Endothelial cell (in vitro differentiated cells): ENCODE measurements at regions not wholly inside any gene's neighbourhood (a gene's known extent, or its start where the extent isn't known, plus 50 kb on each side); places are given as distances from the start of the nearest gene placed in this dataset.

Experiments used
- DNase-seq: peaks from one replicate; pipeline ENCODE4 v3.0.0; 2021; ENCODE audit warnings: low spot score
- H3K27ac Mint-ChIP-seq: one replicate; pipeline ENCODE4 v1.8.0; 2021; ENCODE audit warnings: mixed read lengths, inconsistent platforms; ENCODE audit not compliant: unreplicated experiment
- H3K27me3 Mint-ChIP-seq: one replicate; pipeline ENCODE4 v1.8.0; 2021; ENCODE audit warnings: mild to moderate bottlenecking, moderate library complexity, mixed read lengths, inconsistent platforms; ENCODE audit not compliant: unreplicated experiment
- H3K36me3 Mint-ChIP-seq: one replicate; pipeline ENCODE4 v1.8.0; 2021; ENCODE audit warnings: mild to moderate bottlenecking, low read depth, mixed read lengths, inconsistent platforms; ENCODE audit not compliant: unreplicated experiment
- H3K4me1 Mint-ChIP-seq: one replicate; pipeline ENCODE4 v1.8.0; 2021; ENCODE audit warnings: mild to moderate bottlenecking, mixed read lengths, inconsistent platforms; ENCODE audit not compliant: unreplicated experiment
- H3K4me3 Mint-ChIP-seq: one replicate; pipeline ENCODE4 v1.8.0; 2021; ENCODE audit warnings: mild to moderate bottlenecking, mixed read lengths, inconsistent platforms; ENCODE audit not compliant: unreplicated experiment
- H3K9me3 Mint-ChIP-seq: one replicate; pipeline ENCODE4 v1.8.0; 2021; ENCODE audit warnings: mixed read lengths, inconsistent platforms; ENCODE audit not compliant: unreplicated experiment
- TF ChIP-seq, protein P1 (sequence below): fragments of 200-600 bp; sonication (generic); IDR thresholded peaks from one replicate; pipeline ENCODE4 v1.5.0; 2021; ENCODE audit warnings: antibody characterized with exemption; ENCODE audit not compliant: unreplicated experiment

- Mint-ChIP-seq H3K4me1 (peaks cover 21% of the 10 kb centered on the region), H3K36me3 (no peaks in the 10 kb centered on the region), H3K27ac (no peak overlapping the region), H3K9me3 (no peaks in the 10 kb centered on the region), H3K4me3 (no peak overlapping the region), H3K27me3 (no peaks in the 10 kb centered on the region)
- DNase-seq: no peak
- TF ChIP-seq, protein P1, sequence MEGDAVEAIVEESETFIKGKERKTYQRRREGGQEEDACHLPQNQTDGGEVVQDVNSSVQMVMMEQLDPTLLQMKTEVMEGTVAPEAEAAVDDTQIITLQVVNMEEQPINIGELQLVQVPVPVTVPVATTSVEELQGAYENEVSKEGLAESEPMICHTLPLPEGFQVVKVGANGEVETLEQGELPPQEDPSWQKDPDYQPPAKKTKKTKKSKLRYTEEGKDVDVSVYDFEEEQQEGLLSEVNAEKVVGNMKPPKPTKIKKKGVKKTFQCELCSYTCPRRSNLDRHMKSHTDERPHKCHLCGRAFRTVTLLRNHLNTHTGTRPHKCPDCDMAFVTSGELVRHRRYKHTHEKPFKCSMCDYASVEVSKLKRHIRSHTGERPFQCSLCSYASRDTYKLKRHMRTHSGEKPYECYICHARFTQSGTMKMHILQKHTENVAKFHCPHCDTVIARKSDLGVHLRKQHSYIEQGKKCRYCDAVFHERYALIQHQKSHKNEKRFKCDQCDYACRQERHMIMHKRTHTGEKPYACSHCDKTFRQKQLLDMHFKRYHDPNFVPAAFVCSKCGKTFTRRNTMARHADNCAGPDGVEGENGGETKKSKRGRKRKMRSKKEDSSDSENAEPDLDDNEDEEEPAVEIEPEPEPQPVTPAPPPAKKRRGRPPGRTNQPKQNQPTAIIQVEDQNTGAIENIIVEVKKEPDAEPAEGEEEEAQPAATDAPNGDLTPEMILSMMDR: no peak
Observed at GRCh38 chr10:129393812-129394211, 73.2 kb upstream of the MGMT start.

- Mint-ChIP-seq H3K27ac (no peak overlapping the region), H3K4me1 (peaks cover 21% of the 10 kb centered on the region), H3K27me3 (no peaks in the 10 kb centered on the region), H3K36me3 (no peaks in the 10 kb centered on the region), H3K9me3 (no peaks in the 10 kb centered on the region), H3K4me3 (no peak overlapping the region)
- DNase-seq: no peak
- TF ChIP-seq, protein P1: no peak
Observed at GRCh38 chr10:129394518-129395328, 72.3 kb upstream of the MGMT start.

DNA sequence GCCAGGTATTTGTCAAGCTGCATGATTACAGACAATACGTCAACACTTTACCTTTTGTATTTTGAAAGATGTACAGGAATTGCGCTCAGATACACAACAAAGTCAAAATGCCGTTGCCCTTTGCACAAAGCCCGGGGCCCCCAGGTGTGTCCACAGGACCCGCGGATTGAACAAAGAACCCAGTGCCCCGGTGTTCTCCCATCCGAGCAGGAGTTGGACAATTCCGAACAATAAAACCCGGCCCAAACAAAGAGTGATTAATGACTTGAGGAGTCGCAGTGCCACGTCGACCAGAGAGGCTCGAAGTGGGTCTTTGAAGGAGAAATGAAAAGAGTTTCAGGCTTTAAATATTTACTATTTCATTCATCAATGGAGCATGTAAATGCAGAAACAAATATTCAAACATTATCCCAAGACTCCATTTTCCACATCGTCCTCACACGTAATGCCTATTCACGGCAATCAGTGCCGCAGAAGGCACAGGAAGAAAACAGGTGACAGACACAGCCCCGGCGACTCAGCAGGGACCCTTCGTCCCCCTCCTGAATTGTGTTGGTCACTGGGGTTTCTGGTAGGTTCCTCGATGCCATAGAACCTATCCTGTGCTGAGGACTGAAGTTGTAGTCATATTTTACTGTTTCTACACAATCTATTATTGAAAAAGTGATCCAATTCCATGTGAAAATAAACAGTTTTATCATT lies 70.9 kb upstream of the MGMT start:
- Mint-ChIP-seq H3K4me3 (no peak overlapping the region), H3K36me3 (no peaks in the 10 kb centered on the region), H3K9me3 (no peaks in the 10 kb centered on the region), H3K27ac (no peak overlapping the region), H3K4me1 (peaks cover 21% of the 10 kb centered on the region), H3K27me3 (no peaks in the 10 kb centered on the region)
- TF ChIP-seq, protein P1: no peak
- DNase-seq: no peak

DNA sequence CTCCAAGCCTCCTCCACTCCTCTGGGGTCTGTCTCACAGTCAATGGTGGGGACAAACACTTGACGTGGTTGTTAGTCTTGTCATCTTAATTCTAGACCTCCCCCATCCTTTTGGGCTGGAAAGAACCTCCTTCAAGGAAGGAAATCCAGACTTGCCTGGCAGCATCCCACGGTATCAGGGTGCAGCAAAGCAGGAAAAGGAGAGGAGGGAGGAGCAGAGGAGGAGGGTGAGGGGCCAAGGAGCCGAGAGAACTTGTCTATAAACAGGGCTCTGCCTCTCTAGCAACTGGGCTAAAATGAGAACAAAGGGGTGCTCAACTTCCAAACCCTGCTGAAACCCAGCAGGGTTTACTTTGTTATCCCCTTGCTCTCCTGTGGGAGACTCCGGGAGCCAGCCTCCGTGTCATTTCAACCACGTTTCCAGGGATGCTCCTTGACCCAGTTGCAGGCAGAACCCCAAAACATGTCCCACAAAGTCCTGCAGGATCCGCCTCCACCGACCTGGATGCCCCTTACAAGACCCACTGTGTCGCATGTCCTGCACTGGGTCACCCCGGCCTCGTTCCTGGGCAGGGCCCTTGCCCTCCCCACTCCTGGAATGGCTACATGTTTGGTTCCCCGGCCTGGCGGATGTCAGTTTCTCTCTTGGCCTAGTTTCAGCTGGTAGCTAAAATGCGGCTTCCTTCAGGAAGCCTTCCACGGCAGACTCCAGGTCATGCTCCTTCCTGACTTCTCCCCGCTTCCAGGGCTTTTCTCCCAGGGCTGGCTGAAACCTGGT lies 69.7 kb upstream of the MGMT start:
- TF ChIP-seq, protein P1: no peak
- Mint-ChIP-seq H3K27ac (no peak overlapping the region), H3K9me3 (no peaks in the 10 kb centered on the region), H3K36me3 (no peaks in the 10 kb centered on the region), H3K4me3 (no peak overlapping the region), H3K27me3 (no peaks in the 10 kb centered on the region), H3K4me1 (peaks cover 20% of the 10 kb centered on the region)
- DNase-seq: no peak
